Astrocyte (in vitro differentiated cells and primary cell): ENCODE measurements at regions not wholly inside any gene's neighbourhood (a gene's known extent, or its start where the extent isn't known, plus 50 kb on each side); places are given as distances from the start of the nearest gene placed in this dataset.
"Not testable (repeated sequence)": the region's sequence is repeated elsewhere in the genome, so short reads cannot be mapped to it uniquely, and the experiment has no call there.

Experiments used
- DNase-seq: peaks from one replicate; pipeline ENCODE4 v3.0.0-alpha.2; 2010; ENCODE audit warnings: low read depth
- FAIRE-seq: peaks from 2 replicates; lab custom pipeline; 2011; peaks lifted over from hg19 to GRCh38; lab: Jason Lieb, UNC
- H2AFZ ChIP-seq: 2 replicates; pipeline ENCODE4 v1.6.0; 2012; ENCODE audit warnings: low read depth, low read length, inconsistent platforms
- H3K27ac ChIP-seq: 2 replicates; pipeline ENCODE4 v1.5.1; 2011; ENCODE audit warnings: low read depth, low read length, inconsistent platforms
- H3K27me3 ChIP-seq: 2 replicates; pipeline ENCODE4 v1.6.0; 2011; ENCODE audit warnings: low read length, inconsistent platforms; ENCODE audit not compliant: insufficient read depth
- H3K36me3 ChIP-seq: 2 replicates; pipeline ENCODE4 v1.5.1; 2011; ENCODE audit warnings: low read length, inconsistent platforms; ENCODE audit not compliant: insufficient read depth
- H3K4me1 ChIP-seq: 2 replicates; pipeline ENCODE4 v1.5.1; 2011; ENCODE audit warnings: low read length, inconsistent platforms; ENCODE audit not compliant: insufficient read depth
- H3K4me2 ChIP-seq: 2 replicates; pipeline ENCODE4 v1.6.0; 2012; ENCODE audit warnings: low read length, inconsistent platforms
- H3K4me3 ChIP-seq: 2 replicates; pipeline ENCODE4 v1.5.1; 2011; ENCODE audit warnings: low read depth, mild to moderate bottlenecking, low read length, inconsistent platforms; ENCODE audit not compliant: insufficient read depth
- H3K79me2 ChIP-seq: 2 replicates; pipeline ENCODE4 v1.6.0; 2012; ENCODE audit warnings: mild to moderate bottlenecking, low read length, inconsistent platforms; ENCODE audit not compliant: insufficient read depth
- H3K9ac ChIP-seq: 2 replicates; pipeline ENCODE4 v1.6.0; 2012; ENCODE audit warnings: mild to moderate bottlenecking, low read length, inconsistent platforms
- H3K9me3 ChIP-seq: 2 replicates; pipeline ENCODE4 v1.5.1; 2012; ENCODE audit warnings: low read depth, mild to moderate bottlenecking, low read length, inconsistent platforms; ENCODE audit not compliant: insufficient read depth
- H4K20me1 ChIP-seq: 2 replicates; pipeline ENCODE4 v1.6.0; 2012; ENCODE audit warnings: low read length, inconsistent platforms; ENCODE audit not compliant: insufficient read depth
- H3K27ac Mint-ChIP-seq: one replicate; pipeline ENCODE4 v1.8.0; 2021; ENCODE audit warnings: mild to moderate bottlenecking, mixed read lengths; ENCODE audit not compliant: unreplicated experiment
- H3K27me3 Mint-ChIP-seq: one replicate; pipeline ENCODE4 v1.8.0; 2021; ENCODE audit warnings: low read depth, mixed read lengths; ENCODE audit not compliant: unreplicated experiment
- H3K36me3 Mint-ChIP-seq: one replicate; pipeline ENCODE4 v1.8.0; 2021; ENCODE audit warnings: low read depth, mixed read lengths; ENCODE audit not compliant: unreplicated experiment
- H3K4me1 Mint-ChIP-seq: one replicate; pipeline ENCODE4 v1.8.0; 2021; ENCODE audit warnings: low read depth, mixed read lengths; ENCODE audit not compliant: unreplicated experiment
- H3K4me3 Mint-ChIP-seq: one replicate; pipeline ENCODE4 v1.8.0; 2021; ENCODE audit warnings: mild to moderate bottlenecking, moderate library complexity, mixed read lengths; ENCODE audit not compliant: unreplicated experiment
- H3K9me3 Mint-ChIP-seq: one replicate; pipeline ENCODE4 v1.8.0; 2021; ENCODE audit warnings: mild to moderate bottlenecking, mixed read lengths; ENCODE audit not compliant: unreplicated experiment
- EZH2 ChIP-seq: IDR thresholded peaks from 2 replicates; pipeline ENCODE4 v1.6.1; 2012; ENCODE audit warnings: mild to moderate bottlenecking, low read length, inconsistent platforms; ENCODE audit not compliant: insufficient read depth
- TF ChIP-seq, protein P1 (sequence below): IDR thresholded peaks from 2 replicates; pipeline ENCODE4 v1.5.1; 2011; ENCODE audit warnings: low read depth, mild to moderate bottlenecking, inconsistent platforms, low read length, moderate library complexity; ENCODE audit not compliant: insufficient read depth

DNA sequence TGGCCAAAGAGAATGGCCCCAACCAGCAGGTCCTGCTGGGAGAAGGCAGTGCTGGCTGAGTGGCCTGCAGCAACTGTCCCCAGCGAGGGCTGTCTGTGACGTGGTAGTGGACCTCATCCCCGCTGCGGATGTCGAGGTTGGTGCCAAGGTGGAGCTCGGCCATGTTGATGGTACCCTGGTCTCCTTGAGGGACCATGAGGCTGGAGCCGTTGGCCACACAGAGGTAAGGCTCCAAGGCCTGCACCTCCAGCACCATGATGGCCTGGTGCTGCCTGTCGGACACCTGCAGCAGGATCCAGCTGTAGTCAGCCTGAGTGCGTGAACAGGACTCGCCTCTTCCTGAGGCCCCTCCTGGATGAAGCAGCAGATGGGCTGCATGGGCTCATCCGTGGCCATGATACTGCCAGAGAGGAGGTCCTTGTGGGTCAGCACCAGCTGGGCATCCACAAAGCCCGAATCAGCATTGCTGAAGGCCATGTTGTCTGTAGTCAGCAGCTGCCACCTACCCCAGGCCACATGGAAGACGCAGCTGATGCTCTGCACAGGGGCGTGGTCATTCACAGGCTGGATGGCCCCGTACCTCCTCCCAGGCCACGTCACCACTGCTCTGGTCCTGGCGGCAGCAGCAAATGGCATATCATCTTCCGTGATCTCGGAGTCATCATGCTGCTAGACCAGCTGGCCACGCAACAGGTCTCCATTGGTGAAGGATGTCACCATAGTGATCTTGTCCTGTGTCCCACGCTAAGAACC lies 167.5 kb downstream of the GOLGA6L4 start:
- no peak for FAIRE-seq
- Mint-ChIP-seq H3K27ac (no peak overlapping the region), H3K4me3 (no peak overlapping the region), H3K4me1 (no peaks in the 10 kb centered on the region), H3K9me3 (peaks cover 2% of the 10 kb centered on the region), H3K27me3 (peaks cover 16% of the 10 kb centered on the region), H3K36me3 (peaks cover 22% of the 10 kb centered on the region)
- no peak for DNase-seq
- Histone ChIP-seq H3K4me1 (no peaks in the 10 kb centered on the region), H3K27me3 (no peaks in the 10 kb centered on the region), H3K4me2 (no peak overlapping the region), H3K79me2 (no peaks in the 10 kb centered on the region), H2AFZ (no peak overlapping the region), H3K9ac (no peak overlapping the region), H3K36me3 (no peaks in the 10 kb centered on the region), H3K4me3 (no peak overlapping the region), H3K9me3 (no peaks in the 10 kb centered on the region), H3K27ac (no peak overlapping the region), H4K20me1 (no peaks in the 10 kb centered on the region)
- no peak for TF ChIP-seq EZH2
- TF ChIP-seq, protein P1, sequence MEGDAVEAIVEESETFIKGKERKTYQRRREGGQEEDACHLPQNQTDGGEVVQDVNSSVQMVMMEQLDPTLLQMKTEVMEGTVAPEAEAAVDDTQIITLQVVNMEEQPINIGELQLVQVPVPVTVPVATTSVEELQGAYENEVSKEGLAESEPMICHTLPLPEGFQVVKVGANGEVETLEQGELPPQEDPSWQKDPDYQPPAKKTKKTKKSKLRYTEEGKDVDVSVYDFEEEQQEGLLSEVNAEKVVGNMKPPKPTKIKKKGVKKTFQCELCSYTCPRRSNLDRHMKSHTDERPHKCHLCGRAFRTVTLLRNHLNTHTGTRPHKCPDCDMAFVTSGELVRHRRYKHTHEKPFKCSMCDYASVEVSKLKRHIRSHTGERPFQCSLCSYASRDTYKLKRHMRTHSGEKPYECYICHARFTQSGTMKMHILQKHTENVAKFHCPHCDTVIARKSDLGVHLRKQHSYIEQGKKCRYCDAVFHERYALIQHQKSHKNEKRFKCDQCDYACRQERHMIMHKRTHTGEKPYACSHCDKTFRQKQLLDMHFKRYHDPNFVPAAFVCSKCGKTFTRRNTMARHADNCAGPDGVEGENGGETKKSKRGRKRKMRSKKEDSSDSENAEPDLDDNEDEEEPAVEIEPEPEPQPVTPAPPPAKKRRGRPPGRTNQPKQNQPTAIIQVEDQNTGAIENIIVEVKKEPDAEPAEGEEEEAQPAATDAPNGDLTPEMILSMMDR = no peak

DNA sequence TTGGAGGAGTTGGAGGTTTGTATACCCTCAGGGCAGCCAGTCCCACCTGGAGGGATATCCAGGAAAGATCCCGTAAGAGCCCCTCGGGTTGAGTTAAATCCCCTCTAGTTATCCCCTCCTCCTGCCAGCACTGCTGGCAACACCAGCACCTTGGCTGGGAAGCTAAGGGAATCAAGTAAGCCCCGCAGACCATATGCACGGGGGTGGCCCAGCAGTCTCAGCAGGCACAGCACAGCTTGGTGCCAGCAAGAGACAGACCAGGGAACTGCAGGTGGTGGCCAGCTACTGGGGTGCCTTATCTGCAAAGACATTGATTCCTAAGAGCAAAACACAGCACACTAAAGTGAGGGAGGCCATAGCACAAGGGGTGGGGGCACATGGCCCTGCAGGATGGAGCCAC lies 173.8 kb downstream of the GOLGA6L4 start:
- H3K4me1 Mint-ChIP-seq, FAIRE-seq, H3K27ac Mint-ChIP-seq, H3K36me3 ChIP-seq, H3K79me2 ChIP-seq, H3K4me3 ChIP-seq, H3K4me1 ChIP-seq, H4K20me1 ChIP-seq, H3K27ac ChIP-seq, H3K36me3 Mint-ChIP-seq, H3K9me3 Mint-ChIP-seq, H3K9ac ChIP-seq, H2AFZ ChIP-seq, H3K27me3 Mint-ChIP-seq, DNase-seq, H3K4me2 ChIP-seq, H3K4me3 Mint-ChIP-seq, H3K27me3 ChIP-seq, H3K9me3 ChIP-seq: not testable (repeated sequence)

DNA sequence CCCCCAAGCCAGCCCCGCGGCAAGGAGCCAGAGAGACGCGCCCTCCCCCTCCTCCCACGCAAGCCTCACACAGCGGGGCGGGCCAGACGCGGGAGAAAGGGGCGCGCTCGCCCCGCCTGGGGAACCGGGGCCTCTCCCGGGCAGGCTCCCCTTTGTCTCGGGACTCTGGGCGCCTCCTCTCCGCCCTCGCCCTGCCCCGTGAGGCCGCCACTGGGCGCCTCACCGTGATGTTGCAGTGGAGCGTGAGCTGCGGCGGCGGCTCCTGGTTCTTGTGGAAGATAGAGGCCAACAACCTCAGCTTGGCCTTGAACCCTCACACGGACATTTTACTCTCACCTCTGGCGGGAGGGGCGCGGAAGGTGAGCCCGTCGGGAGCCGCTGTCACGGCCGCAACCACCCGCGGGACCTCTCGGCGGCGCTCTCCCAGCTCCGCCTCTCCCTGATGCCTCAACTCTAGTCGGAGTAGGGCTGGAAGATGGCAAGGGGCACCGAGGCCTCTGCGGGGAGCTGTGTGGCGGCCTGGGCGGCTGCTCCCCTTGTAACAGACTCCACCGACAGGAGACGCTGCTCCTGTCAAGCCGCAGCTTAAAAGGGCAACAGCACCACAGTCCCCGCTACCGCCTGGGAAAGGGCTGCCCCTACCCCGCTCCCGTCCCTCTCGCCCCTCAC lies 179.2 kb upstream of the ZSCAN2 start:
- not testable (repeated sequence) for H3K4me1 Mint-ChIP-seq, H3K27me3 ChIP-seq, DNase-seq, H3K9me3 ChIP-seq, H3K4me1 ChIP-seq, H2AFZ ChIP-seq, H3K79me2 ChIP-seq, H3K36me3 ChIP-seq, H3K36me3 Mint-ChIP-seq, H3K4me3 Mint-ChIP-seq, FAIRE-seq, H4K20me1 ChIP-seq, H3K4me2 ChIP-seq, H3K9me3 Mint-ChIP-seq, H3K4me3 ChIP-seq, H3K27ac ChIP-seq, H3K27me3 Mint-ChIP-seq, H3K9ac ChIP-seq, H3K27ac Mint-ChIP-seq

DNA sequence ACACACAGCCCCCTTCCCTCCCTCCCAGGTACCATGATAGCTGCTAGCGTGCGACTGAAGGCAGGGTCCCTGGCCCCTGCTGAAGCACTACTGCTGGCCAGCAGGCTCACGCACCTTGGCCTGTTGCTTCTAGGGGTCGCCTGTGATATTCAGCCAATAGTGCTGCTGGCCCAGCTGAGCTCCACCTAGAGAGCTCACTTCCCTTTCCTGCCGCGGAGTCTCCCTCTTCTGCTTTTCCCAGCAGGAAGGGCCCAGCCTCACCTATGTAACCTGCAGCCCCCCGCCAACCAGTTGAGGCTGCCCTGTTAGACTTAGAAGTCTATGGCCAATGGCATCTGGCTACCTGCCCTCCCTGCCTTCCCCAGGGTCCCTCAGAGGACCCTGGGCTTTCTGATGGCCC lies 175.5 kb upstream of the ZSCAN2 start:
- not testable (repeated sequence) for H3K27me3 Mint-ChIP-seq, H3K27me3 ChIP-seq, H3K4me1 Mint-ChIP-seq, H3K4me3 Mint-ChIP-seq, H3K27ac ChIP-seq, H3K9ac ChIP-seq, FAIRE-seq, H4K20me1 ChIP-seq, H2AFZ ChIP-seq, H3K4me3 ChIP-seq, H3K9me3 Mint-ChIP-seq, H3K4me1 ChIP-seq, DNase-seq, H3K36me3 ChIP-seq, H3K9me3 ChIP-seq, H3K36me3 Mint-ChIP-seq, H3K79me2 ChIP-seq, H3K27ac Mint-ChIP-seq, H3K4me2 ChIP-seq

DNA sequence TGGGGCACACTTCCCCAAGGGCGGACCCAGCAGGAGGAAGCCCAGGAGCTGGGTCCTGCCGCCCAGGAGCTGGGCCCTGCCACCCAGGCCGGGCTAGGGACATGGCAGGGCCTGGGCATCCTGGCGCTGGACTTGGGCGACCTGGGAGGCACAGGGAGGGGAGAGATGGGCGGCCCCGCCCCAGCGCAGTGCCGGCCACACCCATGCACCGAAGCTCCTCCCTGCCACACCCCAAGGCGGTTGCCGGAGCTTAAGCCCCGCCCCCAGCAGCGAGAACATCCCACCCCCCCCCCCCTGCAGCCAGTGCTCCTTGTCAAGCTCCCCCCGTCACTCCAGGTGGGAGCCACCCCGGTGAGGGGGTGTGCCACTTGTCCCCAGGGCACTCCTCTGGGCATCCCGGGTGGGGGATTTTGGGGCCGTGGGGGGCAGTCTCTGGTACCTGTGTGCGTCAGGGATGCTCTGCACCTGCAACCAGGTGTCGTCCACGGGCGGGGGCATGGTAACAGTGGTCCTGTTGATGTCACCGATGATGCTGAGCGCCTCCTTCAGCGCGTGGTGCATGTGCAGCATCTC lies 127.4 kb upstream of the ZSCAN2 start:
- H3K27ac ChIP-seq, H3K4me2 ChIP-seq, H3K79me2 ChIP-seq, H3K27me3 ChIP-seq, H3K4me3 Mint-ChIP-seq, H4K20me1 ChIP-seq, H3K4me1 ChIP-seq, H3K4me1 Mint-ChIP-seq, FAIRE-seq, H2AFZ ChIP-seq, H3K9ac ChIP-seq, H3K4me3 ChIP-seq, H3K9me3 Mint-ChIP-seq, H3K36me3 Mint-ChIP-seq, H3K27ac Mint-ChIP-seq, DNase-seq, H3K9me3 ChIP-seq, H3K36me3 ChIP-seq, H3K27me3 Mint-ChIP-seq: not testable (repeated sequence)
